ENCODE measurements at regions not wholly inside any gene's neighbourhood (a gene's known extent, or its start where the extent isn't known, plus 50 kb on each side); places are given as distances from the start of the nearest gene placed in this dataset.
"Not testable (repeated sequence)": the region's sequence is repeated elsewhere in the genome, so short reads cannot be mapped to it uniquely, and the experiment has no call there.

DNA sequence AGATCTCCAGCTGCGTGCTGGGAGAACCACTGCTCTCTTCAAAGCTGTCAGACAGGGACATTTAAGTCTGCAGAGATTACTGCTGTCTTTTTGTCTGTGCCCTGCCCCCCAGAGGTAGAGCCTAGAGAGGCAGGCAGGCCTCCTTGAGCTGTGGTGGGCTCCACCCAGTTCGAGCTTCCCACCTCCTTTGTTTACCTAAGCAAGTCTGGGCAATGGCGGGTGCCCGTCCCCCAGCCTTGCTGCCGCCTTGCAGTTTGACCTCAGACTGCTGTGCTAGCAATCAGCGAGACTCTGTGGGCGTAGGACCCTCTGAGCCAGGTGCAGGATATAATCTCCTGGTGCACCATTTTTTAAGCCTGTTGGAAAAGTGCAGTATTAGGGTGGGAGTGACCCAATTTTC lies 128.6 kb downstream of the ACTR3 start:
- DNase-seq (ENCODE audit: low read depth in 1 of 2, low spot score in 1 of 2); H3K27me3 ChIP-seq (ENCODE audit: insufficient read depth, poor library complexity, severe bottlenecking); H3K27ac ChIP-seq (replicated peaks); H3K4me3 ChIP-seq (replicated peaks; ENCODE audit: insufficient read depth, low read length): not testable (repeated sequence)

GRCh38 chr2:114020668-114021067 lies 130.8 kb downstream of the ACTR3 start:
- no peak for DNase-seq (ENCODE audit: low read depth in 1 of 2, low spot score in 1 of 2)
- Histone ChIP-seq H3K4me3 (replicated peaks; ENCODE audit: insufficient read depth, low read length) (no peak overlapping the region), H3K27me3 (ENCODE audit: insufficient read depth, poor library complexity, severe bottlenecking) (no peaks in the 10 kb centered on the region), H3K27ac (replicated peaks) (no peak overlapping the region)
- TF ChIP-seq CTCF (IDR thresholded peaks at IDR 0.05; ENCODE audit: insufficient read depth, low read length) = no peak
- TF ChIP-seq SPI1 (IDR thresholded peaks at IDR 0.05; ENCODE audit: borderline replicate concordance, low read depth) = no peak
- TF ChIP-seq, protein P1, sequence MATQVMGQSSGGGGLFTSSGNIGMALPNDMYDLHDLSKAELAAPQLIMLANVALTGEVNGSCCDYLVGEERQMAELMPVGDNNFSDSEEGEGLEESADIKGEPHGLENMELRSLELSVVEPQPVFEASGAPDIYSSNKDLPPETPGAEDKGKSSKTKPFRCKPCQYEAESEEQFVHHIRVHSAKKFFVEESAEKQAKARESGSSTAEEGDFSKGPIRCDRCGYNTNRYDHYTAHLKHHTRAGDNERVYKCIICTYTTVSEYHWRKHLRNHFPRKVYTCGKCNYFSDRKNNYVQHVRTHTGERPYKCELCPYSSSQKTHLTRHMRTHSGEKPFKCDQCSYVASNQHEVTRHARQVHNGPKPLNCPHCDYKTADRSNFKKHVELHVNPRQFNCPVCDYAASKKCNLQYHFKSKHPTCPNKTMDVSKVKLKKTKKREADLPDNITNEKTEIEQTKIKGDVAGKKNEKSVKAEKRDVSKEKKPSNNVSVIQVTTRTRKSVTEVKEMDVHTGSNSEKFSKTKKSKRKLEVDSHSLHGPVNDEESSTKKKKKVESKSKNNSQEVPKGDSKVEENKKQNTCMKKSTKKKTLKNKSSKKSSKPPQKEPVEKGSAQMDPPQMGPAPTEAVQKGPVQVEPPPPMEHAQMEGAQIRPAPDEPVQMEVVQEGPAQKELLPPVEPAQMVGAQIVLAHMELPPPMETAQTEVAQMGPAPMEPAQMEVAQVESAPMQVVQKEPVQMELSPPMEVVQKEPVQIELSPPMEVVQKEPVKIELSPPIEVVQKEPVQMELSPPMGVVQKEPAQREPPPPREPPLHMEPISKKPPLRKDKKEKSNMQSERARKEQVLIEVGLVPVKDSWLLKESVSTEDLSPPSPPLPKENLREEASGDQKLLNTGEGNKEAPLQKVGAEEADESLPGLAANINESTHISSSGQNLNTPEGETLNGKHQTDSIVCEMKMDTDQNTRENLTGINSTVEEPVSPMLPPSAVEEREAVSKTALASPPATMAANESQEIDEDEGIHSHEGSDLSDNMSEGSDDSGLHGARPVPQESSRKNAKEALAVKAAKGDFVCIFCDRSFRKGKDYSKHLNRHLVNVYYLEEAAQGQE (IDR thresholded peaks at IDR 0.05; ENCODE audit: insufficient replicate concordance, low read depth) = no peak
- TF ChIP-seq GABPA (IDR thresholded peaks at IDR 0.05; ENCODE audit: low read depth) = no peak
- TF ChIP-seq POLR2AphosphoS5 (IDR thresholded peaks at IDR 0.05; ENCODE audit: low read depth) = no peak

DNA sequence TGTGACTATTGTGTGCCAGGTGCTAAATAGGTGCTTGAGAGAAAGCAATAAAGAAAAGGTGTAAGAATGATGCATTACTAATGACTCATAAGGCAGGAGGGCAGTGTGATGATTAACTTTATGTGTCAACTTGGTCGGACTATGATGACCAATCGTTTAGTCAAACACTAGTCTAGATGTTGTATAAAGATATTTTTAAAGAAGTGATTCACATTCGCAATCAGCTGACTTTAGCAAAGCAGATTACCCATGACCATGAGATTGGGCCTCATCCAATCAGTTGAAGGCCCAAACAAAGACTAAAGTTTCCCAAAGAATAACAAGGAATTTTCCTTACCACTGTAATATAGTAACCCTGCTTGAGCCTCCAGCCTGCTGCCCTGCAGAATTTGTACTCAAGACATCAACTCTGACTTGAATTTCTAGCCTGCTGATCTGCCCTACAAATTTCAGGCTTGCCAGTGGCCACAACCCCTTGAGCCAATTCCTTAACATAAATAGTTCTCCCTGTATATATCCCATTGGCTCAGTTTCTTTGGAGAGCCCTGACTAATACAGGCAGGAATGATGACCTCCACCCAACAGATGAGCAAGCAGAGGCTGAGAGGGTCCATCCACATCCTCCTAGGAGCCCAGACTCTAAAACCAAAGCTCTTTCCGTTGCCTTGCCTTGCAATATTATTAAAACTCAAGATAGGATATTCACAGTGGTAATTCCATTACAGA lies 132.6 kb downstream of the ACTR3 start:
- no peak for TF ChIP-seq CTCF (IDR thresholded peaks at IDR 0.05; ENCODE audit: insufficient read depth, low read length)
- no peak for TF ChIP-seq POLR2AphosphoS5 (IDR thresholded peaks at IDR 0.05; ENCODE audit: low read depth)
- no peak for TF ChIP-seq GABPA (IDR thresholded peaks at IDR 0.05; ENCODE audit: low read depth)
- no peak for TF ChIP-seq SPI1 (IDR thresholded peaks at IDR 0.05; ENCODE audit: borderline replicate concordance, low read depth)
- TF ChIP-seq, protein P1 (IDR thresholded peaks at IDR 0.05; ENCODE audit: insufficient replicate concordance, low read depth) = no peak
- DNase-seq (ENCODE audit: low read depth in 1 of 2, low spot score in 1 of 2) = no peak
- H3K27ac ChIP-seq (replicated peaks) = no peak overlapping the region

DNA sequence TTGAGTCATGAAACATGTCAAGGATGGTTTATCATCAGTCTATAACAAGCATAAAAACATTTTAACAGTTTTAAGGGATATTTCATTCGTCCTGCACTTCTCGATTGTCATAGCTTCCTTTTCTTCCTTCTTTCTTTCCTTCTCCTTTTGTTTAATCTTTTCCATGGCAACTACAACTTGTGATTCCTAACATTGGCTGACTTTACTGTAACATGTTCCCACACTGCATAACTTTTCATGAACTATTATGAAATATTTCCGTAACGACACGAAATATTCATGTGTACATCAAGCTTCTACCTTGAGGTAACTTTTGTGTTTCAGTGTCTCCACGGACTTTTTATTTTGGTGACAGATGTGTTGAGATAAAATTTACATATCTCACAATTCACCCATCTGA lies 134.4 kb downstream of the ACTR3 start:
- Histone ChIP-seq H3K27ac (replicated peaks) (no peak overlapping the region), H3K27me3 (ENCODE audit: insufficient read depth, poor library complexity, severe bottlenecking) (no peaks in the 10 kb centered on the region), H3K4me3 (replicated peaks; ENCODE audit: insufficient read depth, low read length) (no peak overlapping the region)
- no peak for TF ChIP-seq SPI1 (IDR thresholded peaks at IDR 0.05; ENCODE audit: borderline replicate concordance, low read depth)
- no peak for TF ChIP-seq CTCF (IDR thresholded peaks at IDR 0.05; ENCODE audit: insufficient read depth, low read length)
- TF ChIP-seq GABPA (IDR thresholded peaks at IDR 0.05; ENCODE audit: low read depth) = no peak
- no peak for TF ChIP-seq POLR2AphosphoS5 (IDR thresholded peaks at IDR 0.05; ENCODE audit: low read depth)
- TF ChIP-seq, protein P1 (IDR thresholded peaks at IDR 0.05; ENCODE audit: insufficient replicate concordance, low read depth) = no peak
- DNase-seq (ENCODE audit: low read depth in 1 of 2, low spot score in 1 of 2) = no peak

More for the DNA sequence above, 132.6 kb downstream of the ACTR3 start:
- Histone ChIP-seq H3K4me3 (replicated peaks; ENCODE audit: insufficient read depth, low read length) (no peak overlapping the region), H3K27me3 (ENCODE audit: insufficient read depth, poor library complexity, severe bottlenecking) (no peaks in the 10 kb centered on the region)
